ENCODE measurements at regions not wholly inside any gene's neighbourhood (a gene's known extent, or its start where the extent isn't known, plus 50 kb on each side); places are given as distances from the start of the nearest gene placed in this dataset.

DNA sequence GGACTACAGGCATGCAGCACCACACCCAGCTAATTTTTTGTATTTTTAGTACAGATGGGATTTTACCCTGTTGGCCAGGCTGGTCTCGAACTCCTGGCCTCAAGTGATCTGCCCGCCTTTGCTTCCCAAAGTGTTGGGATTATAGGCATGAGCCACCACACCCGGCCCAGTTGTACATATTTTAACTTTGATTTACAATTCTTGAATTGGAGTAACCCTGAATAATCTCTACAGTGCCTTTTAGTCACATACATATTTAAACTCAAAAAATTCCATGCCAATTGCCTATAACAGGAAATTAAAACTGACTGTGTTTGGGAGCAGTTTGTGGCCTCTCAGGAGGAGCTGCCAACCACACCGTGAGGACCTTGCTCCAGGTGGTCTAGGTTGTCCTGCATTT, 199.8 kb upstream of the PDE10A start:
- TF ChIP-seq MAFK (IDR thresholded peaks at IDR 0.05; ENCODE audit: low read depth, low read length): no peak
- TF ChIP-seq, protein P1, sequence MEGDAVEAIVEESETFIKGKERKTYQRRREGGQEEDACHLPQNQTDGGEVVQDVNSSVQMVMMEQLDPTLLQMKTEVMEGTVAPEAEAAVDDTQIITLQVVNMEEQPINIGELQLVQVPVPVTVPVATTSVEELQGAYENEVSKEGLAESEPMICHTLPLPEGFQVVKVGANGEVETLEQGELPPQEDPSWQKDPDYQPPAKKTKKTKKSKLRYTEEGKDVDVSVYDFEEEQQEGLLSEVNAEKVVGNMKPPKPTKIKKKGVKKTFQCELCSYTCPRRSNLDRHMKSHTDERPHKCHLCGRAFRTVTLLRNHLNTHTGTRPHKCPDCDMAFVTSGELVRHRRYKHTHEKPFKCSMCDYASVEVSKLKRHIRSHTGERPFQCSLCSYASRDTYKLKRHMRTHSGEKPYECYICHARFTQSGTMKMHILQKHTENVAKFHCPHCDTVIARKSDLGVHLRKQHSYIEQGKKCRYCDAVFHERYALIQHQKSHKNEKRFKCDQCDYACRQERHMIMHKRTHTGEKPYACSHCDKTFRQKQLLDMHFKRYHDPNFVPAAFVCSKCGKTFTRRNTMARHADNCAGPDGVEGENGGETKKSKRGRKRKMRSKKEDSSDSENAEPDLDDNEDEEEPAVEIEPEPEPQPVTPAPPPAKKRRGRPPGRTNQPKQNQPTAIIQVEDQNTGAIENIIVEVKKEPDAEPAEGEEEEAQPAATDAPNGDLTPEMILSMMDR (conservative IDR thresholded peaks at IDR 0.05; ENCODE audit: low read depth, low read length): no peak
- TF ChIP-seq RFX5 (IDR thresholded peaks at IDR 0.05; ENCODE audit: low read depth, low read length): no peak
- TF ChIP-seq, protein P2, sequence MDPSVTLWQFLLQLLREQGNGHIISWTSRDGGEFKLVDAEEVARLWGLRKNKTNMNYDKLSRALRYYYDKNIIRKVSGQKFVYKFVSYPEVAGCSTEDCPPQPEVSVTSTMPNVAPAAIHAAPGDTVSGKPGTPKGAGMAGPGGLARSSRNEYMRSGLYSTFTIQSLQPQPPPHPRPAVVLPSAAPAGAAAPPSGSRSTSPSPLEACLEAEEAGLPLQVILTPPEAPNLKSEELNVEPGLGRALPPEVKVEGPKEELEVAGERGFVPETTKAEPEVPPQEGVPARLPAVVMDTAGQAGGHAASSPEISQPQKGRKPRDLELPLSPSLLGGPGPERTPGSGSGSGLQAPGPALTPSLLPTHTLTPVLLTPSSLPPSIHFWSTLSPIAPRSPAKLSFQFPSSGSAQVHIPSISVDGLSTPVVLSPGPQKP (IDR thresholded peaks at IDR 0.05; ENCODE audit: borderline replicate concordance, low read depth, low read length): no peak
- TF ChIP-seq, protein P3, sequence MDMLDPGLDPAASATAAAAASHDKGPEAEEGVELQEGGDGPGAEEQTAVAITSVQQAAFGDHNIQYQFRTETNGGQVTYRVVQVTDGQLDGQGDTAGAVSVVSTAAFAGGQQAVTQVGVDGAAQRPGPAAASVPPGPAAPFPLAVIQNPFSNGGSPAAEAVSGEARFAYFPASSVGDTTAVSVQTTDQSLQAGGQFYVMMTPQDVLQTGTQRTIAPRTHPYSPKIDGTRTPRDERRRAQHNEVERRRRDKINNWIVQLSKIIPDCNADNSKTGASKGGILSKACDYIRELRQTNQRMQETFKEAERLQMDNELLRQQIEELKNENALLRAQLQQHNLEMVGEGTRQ (IDR thresholded peaks at IDR 0.05; ENCODE audit: low read depth, low read length): no peak
- TF ChIP-seq POLR2A (IDR thresholded peaks at IDR 0.05; ENCODE audit: low read depth, low read length): no peak
- no peak for TF ChIP-seq BHLHE40 (IDR thresholded peaks at IDR 0.05; ENCODE audit: low read depth, low read length)
- no peak for TF ChIP-seq SMC3 (IDR thresholded peaks at IDR 0.05; ENCODE audit: low read depth, low read length)
- no peak for TF ChIP-seq CEBPB (IDR thresholded peaks at IDR 0.05; ENCODE audit: low read depth, low read length)
- TF ChIP-seq RAD21 (IDR thresholded peaks at IDR 0.05; ENCODE audit: low read length): no peak
- no peak for TF ChIP-seq FOS (IDR thresholded peaks at IDR 0.05; ENCODE audit: low read depth, low read length)
- no peak for TF ChIP-seq NFE2L2 (IDR thresholded peaks at IDR 0.05; ENCODE audit: low read depth, low read length)
- no peak for TF ChIP-seq MAZ (IDR thresholded peaks at IDR 0.05; ENCODE audit: borderline replicate concordance, low read depth, low read length)
- TF ChIP-seq CHD1 (IDR thresholded peaks at IDR 0.05; ENCODE audit: low read depth, low read length): no peak
